ENCODE measurements at regions not wholly inside any gene's neighbourhood (a gene's known extent, or its start where the extent isn't known, plus 50 kb on each side); places are given as distances from the start of the nearest gene placed in this dataset.

- no peak for TF ChIP-seq CTCF (IDR thresholded peaks at IDR 0.05)
- TF ChIP-seq POLR2A (IDR thresholded peaks at IDR 0.05), result no peak
Measured at GRCh38 chr4:128444544-128445302, 157.1 kb upstream of the PGRMC2 start.

Data from heart left ventricle (tissue), 13 donors.